ENCODE measurements at regions not wholly inside any gene's neighbourhood (a gene's known extent, or its start where the extent isn't known, plus 50 kb on each side); places are given as distances from the start of the nearest gene placed in this dataset.
A peak's percentile ranks its signal among the peaks of the same experiment; 100 is the strongest.

GRCh38 chr20:11083841-11084240, 410.0 kb upstream of the JAG1 start:
- no peak for DNase-seq
- intact Hi-C loops (cut with DNase I), result no loop called here

- intact Hi-C loops (cut with DNase I), result no loop called here
- no peak for DNase-seq
These were observed 410.7 kb upstream of the JAG1 start for GRCh38 chr20:11084508-11084907.

DNA sequence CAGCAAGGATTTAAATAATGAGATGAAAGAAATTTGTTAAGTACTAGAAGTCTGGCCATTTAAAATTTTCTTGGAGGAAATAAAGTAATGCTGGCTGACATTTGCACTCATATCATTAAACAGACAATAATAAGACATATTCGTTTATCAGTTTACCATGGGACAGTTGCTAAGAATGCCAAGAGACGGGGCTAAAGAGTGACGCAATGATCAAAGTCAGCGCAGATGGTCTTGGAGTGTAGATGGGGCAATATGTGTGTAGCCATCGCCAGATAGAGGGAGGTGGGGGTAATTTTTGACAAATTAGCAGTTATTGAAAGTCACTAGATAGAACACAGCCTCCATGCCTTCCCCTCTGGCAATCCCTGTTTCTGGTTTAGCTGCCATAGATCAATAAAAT, 413.2 kb upstream of the JAG1 start:
- no peak for DNase-seq
- intact Hi-C loops (cut with DNase I), result no loop called here

GRCh38 chr20:11090751-11091150, 417.0 kb upstream of the JAG1 start:
- no peak for DNase-seq
- intact Hi-C loops (cut with DNase I), result no loop called here

GRCh38 chr20:11091511-11091910, 417.7 kb upstream of the JAG1 start:
- intact Hi-C loops (cut with DNase I), result no loop called here
- peak in 2 of 42 donors; percentile 3 to 12 for DNase-seq

GRCh38 chr20:11092151-11092550, 418.4 kb upstream of the JAG1 start:
- DNase-seq, result no peak
- intact Hi-C loops (cut with DNase I), result no loop called here

DNA sequence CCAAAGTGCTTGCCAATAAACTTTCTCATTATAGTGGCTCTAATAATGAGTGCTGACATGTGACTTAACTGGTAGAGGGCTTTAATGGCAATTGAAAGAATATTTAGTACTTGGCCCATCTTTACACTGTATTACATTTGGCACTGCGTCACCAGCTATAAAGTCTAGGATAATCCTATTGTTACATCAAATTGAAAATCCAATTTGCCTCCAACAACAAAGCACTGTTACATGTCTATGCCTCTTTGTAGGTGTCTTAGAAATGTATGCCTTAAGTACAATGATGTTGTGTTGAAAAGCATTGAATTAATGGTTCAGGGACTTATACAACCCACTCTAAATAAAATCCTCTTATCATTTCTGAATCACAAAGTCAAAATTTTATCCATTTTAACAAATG, 420.4 kb upstream of the JAG1 start:
- intact Hi-C loops (cut with DNase I), result no loop called here
- DNase-seq, result no peak

GRCh38 chr20:11094711-11095110, 420.9 kb upstream of the JAG1 start:
- DNase-seq, result no peak
- intact Hi-C loops (cut with DNase I), result no loop called here

GRCh38 chr20:11098888-11099287, 425.1 kb upstream of the JAG1 start:
- no peak for DNase-seq
- intact Hi-C loops (cut with DNase I), result no loop called here

DNA sequence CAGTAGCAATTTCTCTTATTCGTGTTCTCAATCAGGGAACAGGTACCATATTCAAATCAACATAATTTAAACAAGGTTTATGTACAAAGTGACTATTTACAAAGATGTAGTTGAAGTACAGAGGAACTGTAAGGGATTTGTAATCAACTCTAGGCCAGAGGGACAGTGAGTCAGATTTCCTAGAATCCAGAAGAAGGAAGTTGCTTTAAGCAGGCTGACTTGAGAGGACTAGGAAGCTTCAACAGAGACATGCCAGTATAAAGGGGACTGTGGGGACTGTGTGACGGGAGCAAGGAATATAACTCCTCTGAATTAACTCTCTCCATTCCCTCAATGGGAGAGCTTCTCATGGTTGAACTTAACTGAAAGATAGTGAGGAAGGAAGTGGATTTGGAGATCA, 427.4 kb upstream of the JAG1 start:
- intact Hi-C loops (cut with DNase I), result no loop called here
- no peak for DNase-seq

DNA sequence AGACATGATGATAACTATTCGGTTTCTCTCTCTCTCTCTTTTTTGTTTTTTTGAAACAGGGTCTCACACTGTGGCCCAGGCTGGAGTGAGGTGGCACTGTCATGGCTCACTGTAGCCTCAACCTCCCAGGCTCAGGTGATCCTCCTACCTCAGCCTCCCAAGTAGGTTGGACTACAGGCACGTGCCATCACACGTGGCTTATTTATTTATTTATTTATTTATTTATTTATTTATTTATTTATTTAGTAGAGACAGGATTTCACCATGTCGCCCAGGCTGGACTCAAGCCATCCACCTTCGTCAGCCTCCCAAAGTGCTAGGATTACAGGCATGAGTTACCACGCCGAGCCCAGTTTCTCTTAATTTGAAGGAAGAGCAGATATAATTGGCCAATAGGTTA, 427.9 kb upstream of the JAG1 start:
- intact Hi-C loops (cut with DNase I), result no loop called here
- no peak for DNase-seq

GRCh38 chr20:11103866-11104265, 430.1 kb upstream of the JAG1 start:
- intact Hi-C loops (cut with DNase I), result no loop called here
- no peak for DNase-seq

GRCh38 chr20:11108102-11108810, 434.5 kb upstream of the JAG1 start:
- intact Hi-C loops (cut with DNase I), result no loop called here
- peak in 18 of 42 donors; percentile 1 to 60 (median 26) for DNase-seq

DNA sequence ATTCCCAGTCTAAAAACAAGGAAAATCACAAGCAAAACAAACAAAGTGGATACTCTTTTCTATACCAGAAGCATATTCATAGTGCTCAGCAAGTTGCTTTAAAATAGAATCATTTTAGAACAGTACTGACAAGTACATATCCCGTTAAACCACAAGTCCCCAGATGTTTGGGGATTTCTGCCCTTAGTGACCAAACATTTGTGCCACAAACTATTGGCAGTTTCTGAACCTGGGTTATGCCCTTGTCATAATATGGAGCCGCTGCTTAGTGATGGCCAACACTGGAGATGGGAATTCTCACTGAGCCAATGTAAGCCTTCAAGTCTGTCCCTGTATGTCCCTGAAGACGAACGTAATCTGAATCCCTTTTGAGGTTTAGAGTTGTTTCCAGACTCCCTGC, 436.7 kb upstream of the JAG1 start:
- intact Hi-C loops (cut with DNase I), result no loop called here
- no peak for DNase-seq

DNA sequence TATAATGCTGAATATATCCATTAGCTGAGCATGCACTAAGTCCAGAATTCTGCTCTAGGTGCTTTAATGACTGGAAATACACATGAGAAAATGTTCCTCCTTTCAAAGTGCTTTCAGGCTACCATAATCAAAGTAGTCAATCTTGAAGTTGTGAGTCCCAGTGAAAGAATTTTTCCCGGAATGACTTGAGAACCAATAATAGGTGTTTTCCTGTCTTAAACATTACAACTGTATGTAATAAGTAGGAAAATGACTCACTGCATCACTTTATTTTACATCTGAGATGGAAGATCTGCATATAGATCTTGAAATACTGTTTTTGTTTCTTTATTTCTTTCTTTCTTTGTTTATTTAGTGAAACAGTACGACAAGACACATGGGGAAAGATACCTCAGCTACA, 437.4 kb upstream of the JAG1 start:
- intact Hi-C loops (cut with DNase I), result no loop called here
- no peak for DNase-seq

DNA sequence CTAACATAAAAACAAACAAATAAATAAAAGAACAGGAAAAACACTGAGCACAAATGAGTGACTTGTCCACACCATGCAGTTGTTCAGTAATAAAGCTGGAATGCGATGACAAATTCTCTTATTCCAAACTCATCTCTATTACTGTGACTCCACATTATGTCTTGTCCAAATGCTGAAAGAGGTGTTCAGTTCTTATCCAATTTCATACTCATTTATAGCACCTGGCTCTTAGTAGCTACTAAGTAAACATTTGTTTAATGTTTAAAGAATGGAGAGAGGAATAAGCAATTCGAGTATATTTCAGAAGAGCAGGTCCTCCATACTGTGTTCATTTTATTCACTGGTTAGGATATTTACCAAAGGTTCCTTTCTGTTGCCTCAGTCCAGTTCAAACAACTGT, 439.0 kb upstream of the JAG1 start:
- DNase-seq, result no peak
- intact Hi-C loops (cut with DNase I), result no loop called here

GRCh38 chr20:11114382-11114781, 440.6 kb upstream of the JAG1 start:
- no peak for DNase-seq
- intact Hi-C loops (cut with DNase I), result no loop called here

GRCh38 chr20:11117808-11118528, 444.2 kb upstream of the JAG1 start:
- intact Hi-C loops (cut with DNase I), result no loop called here
- DNase-seq, result no peak

DNA sequence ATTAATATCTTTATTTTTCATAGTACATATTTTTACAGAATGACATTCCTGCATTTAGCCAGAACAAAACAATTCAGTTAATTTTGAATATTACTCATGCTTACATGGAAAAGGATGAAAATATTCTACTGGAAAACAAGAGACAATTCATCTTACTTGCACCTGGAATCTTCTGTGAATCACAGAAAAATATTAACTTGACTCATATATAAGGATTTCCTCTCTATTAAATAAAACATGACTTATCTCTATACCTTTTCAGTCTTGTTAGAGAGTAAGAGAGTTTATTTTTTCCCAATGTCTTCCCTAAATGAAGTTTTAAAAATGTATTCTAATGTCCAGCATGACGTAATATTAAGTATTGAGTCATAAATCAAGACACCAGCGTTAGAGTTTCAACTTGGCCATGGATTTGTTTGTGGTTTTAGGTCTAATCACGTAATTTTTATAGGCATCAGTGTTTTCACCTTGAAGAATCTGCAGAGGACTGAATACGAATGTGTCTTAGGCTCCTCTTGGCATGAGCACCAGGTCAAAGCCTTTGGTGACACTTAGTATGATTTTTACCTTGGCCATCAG, 445.1 kb upstream of the JAG1 start:
- intact Hi-C loops (cut with DNase I), result no loop called here
- no peak for DNase-seq

DNA sequence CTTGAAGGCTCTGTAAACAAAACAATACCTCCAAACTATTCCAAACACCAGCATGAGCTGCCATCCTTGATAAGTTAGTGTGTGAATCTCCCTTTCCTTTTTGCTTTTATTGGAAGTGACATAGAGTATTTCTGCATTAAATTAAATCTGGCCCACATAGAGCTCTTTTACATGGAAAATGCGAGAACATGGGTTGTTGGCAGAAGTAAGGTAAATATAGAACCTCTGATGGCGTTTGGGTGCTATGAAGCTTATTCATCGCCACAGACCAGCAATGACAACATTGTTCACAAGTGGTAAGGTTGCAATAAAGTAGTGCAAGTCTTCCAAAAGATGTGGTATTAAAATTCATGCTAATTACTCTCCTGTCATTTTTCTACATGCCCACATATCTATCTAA, 445.8 kb upstream of the JAG1 start:
- DNase-seq, result no peak
- intact Hi-C loops (cut with DNase I), result no loop called here

DNA sequence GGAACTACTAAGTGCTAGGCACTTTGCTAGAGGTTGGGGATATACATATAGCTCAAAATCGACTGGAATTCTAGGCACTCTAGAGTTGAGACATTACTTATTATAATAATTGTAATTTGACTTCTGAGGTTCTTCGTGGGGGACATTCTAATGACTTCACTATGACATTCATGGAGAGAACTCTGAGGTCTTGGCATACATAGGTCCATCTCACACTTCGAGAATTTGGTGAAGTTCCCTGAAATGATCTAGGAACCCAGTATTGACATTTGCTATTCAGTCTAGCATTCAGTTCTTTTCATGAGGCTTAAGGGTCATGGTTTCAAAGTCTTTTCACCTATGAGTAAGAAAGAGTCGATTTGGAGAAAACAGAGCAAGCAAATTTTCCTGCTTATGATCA, 446.6 kb upstream of the JAG1 start:
- no peak for DNase-seq
- intact Hi-C loops (cut with DNase I), result no loop called here
